SK-N-SH (cell line): ENCODE measurements at regions not wholly inside any gene's neighbourhood (a gene's known extent, or its start where the extent isn't known, plus 50 kb on each side); places are given as distances from the start of the nearest gene placed in this dataset.

Experiments used
- EP300 ChIP-seq, 2 experiments: IDR thresholded peaks; 2 replicates each; pipeline versions ENCODE4 v1.4.0 to v1.6.1; 2012; ENCODE audit warnings: borderline replicate concordance in 1 of 2, low read depth in 1 of 2, low read length in 1 of 2
- EZH2phosphoT487 ChIP-seq: fragments of 200-600 bp; sonication (generic); IDR thresholded peaks from 2 replicates; pipeline ENCODE4 v1.6.1; 2017; ENCODE audit warnings: low read depth, mixed run types, mild to moderate bottlenecking, antibody characterized with exemption, moderate library complexity, borderline replicate concordance
- MAX ChIP-seq: IDR thresholded peaks from 2 replicates; pipeline ENCODE4 v1.4.0; 2012; ENCODE audit warnings: low read depth
- NFIC ChIP-seq: IDR thresholded peaks from 2 replicates; pipeline ENCODE4 v1.4.0; 2012; ENCODE audit warnings: borderline replicate concordance
- POLR2AphosphoS5 ChIP-seq: IDR thresholded peaks from 2 replicates; pipeline ENCODE4 v1.6.1; 2012; ENCODE audit warnings: low read depth, low read length
- TAF1 ChIP-seq: IDR thresholded peaks from 2 replicates; pipeline ENCODE4 v1.6.1; 2012; ENCODE audit warnings: low read depth, mild to moderate bottlenecking, low read length, moderate library complexity, borderline replicate concordance
- ZBTB33 ChIP-seq: IDR thresholded peaks from 2 replicates; pipeline ENCODE4 v1.4.0; 2012; ENCODE audit warnings: low read depth, borderline replicate concordance
- TF ChIP-seq, protein P1 (sequence below): fragments of 200-600 bp; sonication (generic); IDR thresholded peaks from 2 replicates; pipeline ENCODE4 v1.6.1; 2017; ENCODE audit warnings: antibody characterized with exemption, mild to moderate bottlenecking, moderate library complexity

DNA sequence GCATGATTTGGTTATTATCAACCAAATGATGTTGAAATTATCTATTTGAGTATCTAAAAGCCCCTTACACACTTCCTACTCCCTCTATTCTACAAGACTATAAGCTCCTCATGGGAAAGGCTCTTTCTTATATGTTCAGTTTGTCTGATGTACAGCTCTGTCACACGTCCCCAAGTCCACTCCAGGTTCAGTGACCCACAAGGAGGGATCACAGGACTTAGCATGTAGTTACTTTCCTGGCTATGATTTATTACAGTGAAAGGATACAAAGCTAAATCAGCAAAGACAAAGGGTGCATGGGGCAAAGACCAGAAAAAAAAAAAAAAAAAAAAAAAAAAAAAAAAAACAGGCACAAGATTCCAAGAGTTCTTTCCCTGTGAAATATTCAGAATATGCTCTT lies 125.6 kb upstream of the TMEM106B start:
- TF ChIP-seq, protein P1, sequence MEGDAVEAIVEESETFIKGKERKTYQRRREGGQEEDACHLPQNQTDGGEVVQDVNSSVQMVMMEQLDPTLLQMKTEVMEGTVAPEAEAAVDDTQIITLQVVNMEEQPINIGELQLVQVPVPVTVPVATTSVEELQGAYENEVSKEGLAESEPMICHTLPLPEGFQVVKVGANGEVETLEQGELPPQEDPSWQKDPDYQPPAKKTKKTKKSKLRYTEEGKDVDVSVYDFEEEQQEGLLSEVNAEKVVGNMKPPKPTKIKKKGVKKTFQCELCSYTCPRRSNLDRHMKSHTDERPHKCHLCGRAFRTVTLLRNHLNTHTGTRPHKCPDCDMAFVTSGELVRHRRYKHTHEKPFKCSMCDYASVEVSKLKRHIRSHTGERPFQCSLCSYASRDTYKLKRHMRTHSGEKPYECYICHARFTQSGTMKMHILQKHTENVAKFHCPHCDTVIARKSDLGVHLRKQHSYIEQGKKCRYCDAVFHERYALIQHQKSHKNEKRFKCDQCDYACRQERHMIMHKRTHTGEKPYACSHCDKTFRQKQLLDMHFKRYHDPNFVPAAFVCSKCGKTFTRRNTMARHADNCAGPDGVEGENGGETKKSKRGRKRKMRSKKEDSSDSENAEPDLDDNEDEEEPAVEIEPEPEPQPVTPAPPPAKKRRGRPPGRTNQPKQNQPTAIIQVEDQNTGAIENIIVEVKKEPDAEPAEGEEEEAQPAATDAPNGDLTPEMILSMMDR, result no peak
- TF ChIP-seq EZH2phosphoT487 (no peak), MAX (no peak), TAF1 (no peak), EP300 (IDR thresholded peaks at IDR 0.05; ENCODE audit: borderline replicate concordance in 1 of 2, low read depth in 1 of 2, low read length in 1 of 2) (no peak), NFIC (no peak), ZBTB33 (no peak), POLR2AphosphoS5 (no peak)
